PC-9 (cell line): ENCODE measurements at regions not wholly inside any gene's neighbourhood (a gene's known extent, or its start where the extent isn't known, plus 50 kb on each side); places are given as distances from the start of the nearest gene placed in this dataset.

Experiments used
- BruUV-seq: library from RNA; stranded (reverse); fragments of 400-500 nt; replicated peaks from 2 replicates; lab custom pipeline; 2021; lab: Mats Ljungman, UMichigan
- CTCF ChIA-PET: fragments of 300-600 bp; sonication (Branson Sonifier 250); formaldehyde crosslinking; loops from one replicate; lab custom pipeline; 2022; ENCODE audit warnings: antibody characterized with exemption; lab: Charles Lee
- POLR2A ChIA-PET: fragments of 300-600 bp; sonication (Branson Sonifier 250); formaldehyde crosslinking; loops from one replicate; lab custom pipeline; 2022; ENCODE audit warnings: antibody characterized with exemption; ENCODE audit not compliant: unreplicated experiment; lab: Charles Lee
- DNase-seq, 2 experiments: peaks; one replicate each; pipeline versions ENCODE4 v3.0.0 to v3.0.0-alpha.2; 2015 to 2022; ENCODE audit warnings: mixed read lengths in 1 of 2
- H2AFZ ChIP-seq: fragments of 200-600 bp; sonication (generic); 2 replicates; pipeline ENCODE4 v1.8.1; 2017; ENCODE audit warnings: antibody characterized with exemption
- H3F3A ChIP-seq: fragments of 200-600 bp; sonication (generic); 2 replicates; pipeline ENCODE4 v1.8.1; 2017; ENCODE audit warnings: antibody characterized with exemption, mild to moderate bottlenecking, low read depth; ENCODE audit not compliant: insufficient read depth
- H3K27ac ChIP-seq: fragments of 200-600 bp; sonication (generic); 2 replicates; pipeline ENCODE4 v1.6.1; 2016; ENCODE audit warnings: mixed run types
- H3K27me3 ChIP-seq: fragments of 200-600 bp; sonication (generic); 2 replicates; pipeline ENCODE4 v1.6.1; 2016; ENCODE audit warnings: low read depth, mixed run types; ENCODE audit not compliant: insufficient read depth
- H3K36me3 ChIP-seq: fragments of 200-600 bp; sonication (generic); 2 replicates; pipeline ENCODE4 v1.6.1; 2016; ENCODE audit warnings: low read depth, mixed run types
- H3K4me1 ChIP-seq: fragments of 200-600 bp; sonication (generic); replicated peaks from 2 replicates; pipeline ENCODE4 v1.6.1; 2016; ENCODE audit warnings: mixed run types; ENCODE audit not compliant: insufficient read depth
- H3K4me2 ChIP-seq: fragments of 200-600 bp; sonication (generic); 2 replicates; pipeline ENCODE4 v1.6.1; 2017; ENCODE audit warnings: mixed run types
- H3K4me3 ChIP-seq: fragments of 200-600 bp; sonication (generic); 2 replicates; pipeline ENCODE4 v1.6.1; 2016; ENCODE audit warnings: mixed run types
- H3K79me2 ChIP-seq: fragments of 200-600 bp; sonication (generic); 2 replicates; pipeline ENCODE4 v1.6.1; 2017; ENCODE audit warnings: low read depth, mixed run types
- H3K9me2 ChIP-seq: fragments of 200-600 bp; sonication (generic); 2 replicates; pipeline ENCODE4 v1.8.1; 2017; ENCODE audit warnings: mild to moderate bottlenecking; ENCODE audit not compliant: insufficient read depth
- H3K9me3 ChIP-seq: fragments of 200-600 bp; sonication (generic); 2 replicates; pipeline ENCODE4 v1.8.1; 2016; ENCODE audit warnings: low read depth; ENCODE audit not compliant: insufficient read depth
- H4K20me1 ChIP-seq: fragments of 200-600 bp; sonication (generic); 2 replicates; pipeline ENCODE4 v1.8.1; 2017; ENCODE audit not compliant: insufficient read depth
- EZH2 ChIP-seq: fragments of 200-600 bp; sonication (generic); IDR thresholded peaks from 2 replicates; pipeline ENCODE4 v1.8.0; 2017; ENCODE audit warnings: antibody characterized with exemption, low read depth
- intact Hi-C: fragments of 100-400 bp; cut with micrococcal nuclease; formaldehyde crosslinking; loops from one replicate; pipeline ENCODE4 v1.10.0; 2022; ENCODE audit not compliant: unreplicated experiment
- TF ChIP-seq, protein P1 (sequence below): fragments of 200-600 bp; sonication (generic); conservative IDR thresholded peaks from 2 replicates; pipeline ENCODE4 v1.6.1; 2017; ENCODE audit warnings: mixed run types, antibody characterized with exemption, mild to moderate bottlenecking, moderate library complexity

DNA sequence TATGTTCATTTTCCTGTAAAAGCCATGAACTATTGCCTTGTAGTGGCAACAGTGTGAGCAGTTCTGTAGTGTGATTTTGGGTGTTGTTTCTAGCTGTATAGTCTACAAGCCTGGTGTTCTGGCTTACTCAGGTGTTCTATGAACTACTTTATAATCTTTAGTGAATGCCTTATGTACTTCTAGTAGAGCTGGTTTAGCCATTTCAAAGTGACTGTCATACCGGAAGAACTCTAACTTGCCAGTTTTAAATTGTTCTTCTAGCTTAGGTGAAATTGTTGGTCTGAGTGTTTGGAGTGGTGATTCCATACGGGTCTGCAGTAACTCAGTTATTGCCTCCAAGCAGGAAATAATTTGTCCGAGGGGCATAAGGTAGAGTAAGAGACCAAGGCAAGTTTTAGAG lies 150.2 kb upstream of the ZNF184 start:
- H3F3A ChIP-seq = peaks cover under 1% of the 10 kb centered on the region; the same call in 1 of the 2 replicates
- ChIA-PET CTCF (interaction anchor here (1.0 kb wide), 1 partner anchor 10 kb away, joined by 3 read pairs; no protein-coding TSS in a partner anchor), POLR2A (interaction anchor here (0.5 to 0.7 kb wide), 3 partner anchors 66 to 144 kb away, joined by 3 to 4 read pairs (median 3); no protein-coding TSS in a partner anchor)
- H3K9me3 ChIP-seq = no peaks in the 10 kb centered on the region
- no peaks in the 10 kb centered on the region for H3K4me1 ChIP-seq
- H3K27ac ChIP-seq = no peak overlapping the region
- BruUV-seq = no TSS peak
- no peaks in the 10 kb centered on the region for H3K79me2 ChIP-seq
- H3K4me2 ChIP-seq = no peak overlapping the region
- H3K4me3 ChIP-seq = no peak overlapping the region
- intact Hi-C loops = no loop called here
- H2AFZ ChIP-seq = no peak overlapping the region
- TF ChIP-seq, protein P1, sequence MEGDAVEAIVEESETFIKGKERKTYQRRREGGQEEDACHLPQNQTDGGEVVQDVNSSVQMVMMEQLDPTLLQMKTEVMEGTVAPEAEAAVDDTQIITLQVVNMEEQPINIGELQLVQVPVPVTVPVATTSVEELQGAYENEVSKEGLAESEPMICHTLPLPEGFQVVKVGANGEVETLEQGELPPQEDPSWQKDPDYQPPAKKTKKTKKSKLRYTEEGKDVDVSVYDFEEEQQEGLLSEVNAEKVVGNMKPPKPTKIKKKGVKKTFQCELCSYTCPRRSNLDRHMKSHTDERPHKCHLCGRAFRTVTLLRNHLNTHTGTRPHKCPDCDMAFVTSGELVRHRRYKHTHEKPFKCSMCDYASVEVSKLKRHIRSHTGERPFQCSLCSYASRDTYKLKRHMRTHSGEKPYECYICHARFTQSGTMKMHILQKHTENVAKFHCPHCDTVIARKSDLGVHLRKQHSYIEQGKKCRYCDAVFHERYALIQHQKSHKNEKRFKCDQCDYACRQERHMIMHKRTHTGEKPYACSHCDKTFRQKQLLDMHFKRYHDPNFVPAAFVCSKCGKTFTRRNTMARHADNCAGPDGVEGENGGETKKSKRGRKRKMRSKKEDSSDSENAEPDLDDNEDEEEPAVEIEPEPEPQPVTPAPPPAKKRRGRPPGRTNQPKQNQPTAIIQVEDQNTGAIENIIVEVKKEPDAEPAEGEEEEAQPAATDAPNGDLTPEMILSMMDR = no peak
- no peak for TF ChIP-seq EZH2
- no peaks in the 10 kb centered on the region for H3K9me2 ChIP-seq
- H3K27me3 ChIP-seq = no peaks in the 10 kb centered on the region
- no peaks in the 10 kb centered on the region for H4K20me1 ChIP-seq
- H3K36me3 ChIP-seq = no peaks in the 10 kb centered on the region
- DNase-seq = no peak

DNA sequence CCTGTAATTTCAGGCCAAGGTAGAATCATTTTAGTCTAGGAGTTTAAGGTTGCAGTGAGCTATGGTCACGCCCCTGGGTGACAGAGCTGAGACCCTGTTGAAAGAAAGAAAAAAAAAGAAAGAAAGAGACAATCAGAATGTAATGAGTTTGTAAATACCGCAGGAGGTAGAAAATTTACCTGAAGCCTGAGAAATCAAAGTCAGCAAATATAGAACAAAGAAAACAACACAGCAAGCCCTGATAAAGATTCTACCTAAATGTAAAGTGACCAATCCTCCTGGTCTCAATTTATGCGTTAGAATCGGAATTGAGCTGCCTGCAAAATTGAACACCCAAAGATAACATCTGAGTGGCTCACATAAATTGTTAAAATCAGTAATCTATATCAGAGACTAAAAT lies 146.5 kb upstream of the ZNF184 start:
- no TSS peak for BruUV-seq
- DNase-seq = no peak
- H3K27me3 ChIP-seq = no peaks in the 10 kb centered on the region
- no peak overlapping the region for H3K27ac ChIP-seq
- H4K20me1 ChIP-seq = no peaks in the 10 kb centered on the region
- no peaks in the 10 kb centered on the region for H3K79me2 ChIP-seq
- intact Hi-C loops = loop anchor here (5.0 kb wide), 1 partner anchor 53 kb away; no protein-coding TSS in a partner anchor
- TF ChIP-seq EZH2 = no peak
- TF ChIP-seq, protein P1 = no peak
- H3K9me3 ChIP-seq = no peaks in the 10 kb centered on the region
- H3K9me2 ChIP-seq = no peaks in the 10 kb centered on the region
- H3K4me1 ChIP-seq = peaks cover 8% of the 10 kb centered on the region
- H3K4me3 ChIP-seq = no peak overlapping the region
- no peak overlapping the region for H3K4me2 ChIP-seq
- ChIA-PET CTCF (no interaction called here), POLR2A (interaction anchor here (0.6 kb wide), 1 partner anchor 716 kb away, joined by 3 read pairs; no protein-coding TSS in a partner anchor)
- H3K36me3 ChIP-seq = no peaks in the 10 kb centered on the region
- H2AFZ ChIP-seq = no peak overlapping the region
- peaks cover 20% of the 10 kb centered on the region for H3F3A ChIP-seq

DNA sequence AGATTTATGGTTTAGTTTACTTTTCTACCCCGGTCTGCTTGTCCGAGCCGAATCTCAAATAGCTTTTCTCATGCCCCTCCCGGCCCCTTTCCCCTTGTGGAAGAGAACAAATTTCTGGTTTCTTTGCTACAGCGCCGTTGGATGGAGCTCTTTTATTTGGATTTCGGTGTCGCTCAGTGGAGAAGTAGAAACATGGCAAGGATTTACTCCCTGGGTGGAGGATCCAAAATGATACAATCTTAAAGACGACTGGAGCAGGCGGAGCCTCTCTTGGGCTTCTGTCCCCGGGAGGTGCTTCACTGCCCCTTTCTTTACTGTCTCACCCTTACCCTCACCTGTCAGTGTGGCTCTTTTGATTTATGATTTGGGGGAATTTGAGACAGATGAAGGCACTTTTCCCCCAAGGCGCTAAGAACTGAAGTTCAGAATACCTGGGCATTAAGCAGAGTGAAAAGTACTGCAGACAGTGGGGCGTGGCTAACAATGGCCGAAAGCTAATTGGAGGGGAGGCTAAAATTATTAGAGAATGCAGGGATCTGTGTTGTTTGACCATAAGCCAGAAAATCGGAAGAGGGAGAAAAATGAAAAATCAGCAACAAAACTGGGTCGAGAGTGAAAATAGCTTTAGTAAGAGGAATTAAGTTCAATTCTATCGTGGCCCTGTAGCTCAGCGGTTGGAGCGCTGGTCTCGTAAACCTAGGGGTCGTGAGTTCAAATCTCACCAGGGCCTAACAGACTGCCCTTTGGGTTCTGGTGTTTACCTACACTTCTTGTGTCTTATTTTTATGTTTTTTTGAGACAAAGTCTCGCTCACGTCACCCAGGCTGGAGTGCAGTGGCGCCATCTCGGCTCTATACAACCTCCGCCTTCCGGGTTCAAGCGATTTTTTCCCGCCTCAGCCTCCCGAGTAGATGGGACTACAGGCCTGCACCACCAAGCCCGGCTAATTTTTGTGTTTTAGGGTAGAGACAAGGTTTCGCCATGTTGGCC lies 145.1 kb upstream of the ZNF184 start:
- H3K4me2 ChIP-seq = peak overlapping the region; percentile 88
- CTCF ChIA-PET = interaction anchor here (0.7 to 1.5 kb wide), 6 partner anchors 9 to 440 kb away, joined by 3 to 9 read pairs (median 4); no protein-coding TSS in a partner anchor
- H3K9me3 ChIP-seq = no peaks in the 10 kb centered on the region
- H3K4me3 ChIP-seq = peak overlapping the region; percentile 78
- intact Hi-C loops = loop anchor here (5.0 kb wide), 1 partner anchor 54 kb away; no protein-coding TSS in a partner anchor
- H3K4me1 ChIP-seq = peaks cover 8% of the 10 kb centered on the region
- no peaks in the 10 kb centered on the region for H3K79me2 ChIP-seq
- peak; percentile 50 to 60 for DNase-seq
- H3K27ac ChIP-seq = peak overlapping the region; percentile 30
- H3K36me3 ChIP-seq = no peaks in the 10 kb centered on the region
- BruUV-seq = no TSS peak
- H4K20me1 ChIP-seq = no peaks in the 10 kb centered on the region
- H3F3A ChIP-seq = peaks cover 20% of the 10 kb centered on the region
- H3K27me3 ChIP-seq = no peaks in the 10 kb centered on the region
- H3K9me2 ChIP-seq = no peaks in the 10 kb centered on the region
- peak overlapping the region; percentile 90 for H2AFZ ChIP-seq
- no peak for TF ChIP-seq EZH2
- TF ChIP-seq, protein P1 = 0 out of 2 replicates have a peak, but pooled peaks have one; percentile 28
- POLR2A ChIA-PET = interaction anchor here (0.6 to 0.7 kb wide), 3 partner anchors 51 to 325 kb away, joined by 3 to 6 read pairs (median 5); no protein-coding TSS in a partner anchor
